Kidney glomerular epithelial cell (primary cell): ENCODE measurements at regions not wholly inside any gene's neighbourhood (a gene's known extent, or its start where the extent isn't known, plus 50 kb on each side); places are given as distances from the start of the nearest gene placed in this dataset.

ENCODE experiments used
- DNase-seq: peaks from one replicate; lab custom pipeline; 2025; lab: John Stamatoyannopoulos, UW

DNA sequence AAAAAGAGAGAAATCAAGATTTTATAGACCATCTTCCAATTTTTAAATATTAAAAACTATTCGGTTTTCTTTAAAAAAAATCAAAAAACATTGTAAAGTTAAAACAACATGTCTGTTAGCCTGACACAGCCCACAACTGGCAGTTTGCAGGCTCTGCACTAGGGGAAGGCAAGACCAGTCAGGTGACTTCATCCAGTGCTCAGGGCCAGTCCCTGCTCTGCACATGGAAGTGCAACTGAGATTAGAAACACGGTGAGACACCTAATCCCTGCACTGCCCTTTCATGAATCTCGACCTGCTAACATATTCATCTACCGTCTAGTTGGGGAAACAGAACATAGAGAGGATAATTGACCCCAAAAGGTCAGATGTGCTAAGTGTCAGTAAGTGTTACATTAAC lies 135.2 kb downstream of the BARD1 start:
- no peak for DNase-seq

DNA sequence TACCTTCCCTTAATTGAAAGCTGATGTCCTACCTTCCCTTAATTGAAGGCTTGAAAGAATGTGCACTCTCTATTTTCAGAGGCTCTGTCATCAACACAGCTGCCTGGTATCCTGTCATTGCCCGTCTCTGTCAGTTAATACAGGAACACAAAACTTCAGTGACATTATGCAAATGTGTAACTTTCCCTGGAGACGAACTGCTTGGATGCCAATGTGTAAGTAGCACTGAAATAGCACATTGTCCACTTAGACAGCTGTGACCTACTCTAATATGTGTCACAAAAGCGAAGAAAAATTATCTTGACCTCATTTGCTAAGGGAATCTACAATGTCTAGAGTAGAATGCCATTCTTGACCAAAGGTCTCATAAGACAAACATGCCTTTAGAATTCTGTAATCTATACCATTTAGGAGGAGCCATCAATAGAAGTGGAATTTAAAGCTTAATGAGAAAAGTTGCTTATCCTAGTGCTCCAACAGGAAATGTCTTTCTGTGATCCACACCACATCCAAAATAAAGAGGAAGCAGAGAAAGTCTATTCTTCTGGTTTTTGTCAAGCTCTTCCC lies 138.1 kb downstream of the BARD1 start:
- DNase-seq = no peak

DNA sequence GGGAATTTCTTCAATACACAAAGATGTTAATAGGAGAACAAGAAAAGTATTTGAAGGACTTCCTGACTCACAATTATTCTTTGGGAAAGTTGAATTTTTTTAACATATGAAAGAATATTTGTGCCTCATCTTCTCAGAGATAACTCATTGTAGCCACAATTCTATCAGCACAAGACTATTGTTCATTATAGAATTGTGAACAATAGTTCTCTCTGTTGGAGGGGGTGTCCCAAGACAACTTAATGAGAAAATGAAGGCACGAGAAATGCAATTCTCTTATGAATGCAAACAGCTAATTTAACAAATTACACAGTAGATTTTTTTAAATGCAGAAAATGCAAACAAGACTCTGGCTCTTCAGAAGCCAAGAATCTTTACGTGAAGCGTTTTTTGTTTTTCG lies 157.0 kb downstream of the BARD1 start:
- no peak for DNase-seq

DNA sequence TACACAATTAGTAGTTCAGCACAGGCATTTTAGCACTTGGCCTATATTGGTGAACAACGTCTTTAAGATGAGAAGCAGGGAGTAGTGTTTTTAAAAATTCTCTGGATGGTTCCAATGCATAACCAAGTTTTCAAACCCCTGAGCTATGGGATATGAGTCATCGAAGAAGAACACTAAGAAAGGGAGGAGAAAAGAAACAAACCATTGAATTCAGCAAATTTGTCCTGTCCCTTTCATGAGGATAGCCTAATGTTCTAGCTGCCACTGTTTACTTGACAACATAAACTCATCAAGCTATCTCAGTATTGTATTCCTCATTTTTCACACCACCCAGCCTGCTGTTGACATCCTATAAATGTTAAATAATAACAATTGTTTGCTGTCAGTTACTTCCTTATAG lies 158.0 kb downstream of the BARD1 start:
- no peak for DNase-seq

DNA sequence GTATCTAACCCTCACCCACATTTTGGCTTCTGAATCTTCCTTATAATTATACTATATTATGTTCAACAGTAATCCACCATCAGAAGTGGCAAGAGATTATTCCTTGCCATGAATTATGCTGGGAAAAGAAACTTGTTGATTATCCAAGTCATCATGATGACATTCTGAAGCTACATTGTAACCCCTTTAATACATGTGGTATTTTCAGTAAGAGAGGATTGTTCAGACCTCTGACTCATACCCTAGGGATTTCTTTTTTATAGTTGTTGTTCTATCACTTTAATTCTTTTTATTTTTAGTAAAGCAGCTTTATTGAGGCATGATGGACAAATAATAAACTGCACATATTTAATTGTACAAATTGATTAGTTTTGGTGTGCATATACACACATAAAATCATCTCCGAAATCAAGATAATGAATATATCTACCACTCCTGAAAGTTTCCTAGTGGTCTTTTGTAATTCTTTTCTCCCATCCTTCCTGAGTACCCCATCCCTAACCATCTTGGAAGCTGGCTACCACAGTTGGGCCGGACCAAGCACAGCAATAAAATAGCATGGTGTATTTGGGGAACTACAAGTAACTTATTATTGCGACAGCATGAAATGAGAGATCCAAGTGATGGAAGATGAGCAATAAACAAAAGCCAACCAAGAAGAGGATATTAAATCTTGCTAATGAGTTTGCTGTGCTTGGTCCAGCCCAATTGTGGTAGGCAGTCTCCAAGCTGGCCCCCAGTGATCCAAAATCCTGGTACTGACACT lies 159.9 kb downstream of the BARD1 start:
- DNase-seq = peak; percentile 50

DNA sequence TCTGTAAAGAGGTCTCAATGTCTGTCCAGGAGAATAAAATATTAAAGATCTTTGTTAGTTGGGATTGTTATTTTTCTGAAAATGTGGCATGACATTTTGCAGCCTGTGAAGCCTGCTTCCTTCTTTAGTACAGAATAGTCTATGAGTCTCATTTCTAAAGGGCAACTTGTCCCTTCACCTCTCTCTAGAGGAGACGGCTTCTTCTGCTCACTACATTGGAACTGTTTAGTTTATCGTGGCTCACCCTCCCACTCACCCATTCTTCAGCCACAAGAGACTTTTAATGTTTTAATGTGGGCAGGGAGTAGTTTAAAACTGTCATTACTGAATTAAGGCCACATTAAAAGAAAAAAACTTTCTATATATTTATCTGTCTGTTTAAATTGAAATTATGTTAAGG lies 161.0 kb downstream of the BARD1 start:
- DNase-seq = no peak

DNA sequence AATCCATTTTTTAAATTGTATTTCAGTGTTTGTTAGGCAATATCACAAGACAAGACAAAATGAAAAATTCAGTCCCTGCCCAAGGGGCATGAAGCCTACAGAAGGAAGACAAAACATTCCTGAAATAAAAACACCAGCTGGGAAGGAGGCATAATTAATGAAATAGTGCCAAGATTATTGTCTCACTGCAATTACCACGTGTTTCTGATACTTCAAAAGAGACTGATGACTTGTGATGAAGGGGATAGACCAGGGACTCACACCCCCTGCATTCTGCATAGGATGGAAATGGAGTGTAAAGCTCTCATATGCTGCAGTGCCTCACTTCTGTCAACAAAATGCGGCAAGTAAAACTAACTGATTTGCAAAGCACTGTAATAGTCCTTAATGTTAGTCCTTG lies 178.1 kb downstream of the BARD1 start:
- no peak for DNase-seq

DNA sequence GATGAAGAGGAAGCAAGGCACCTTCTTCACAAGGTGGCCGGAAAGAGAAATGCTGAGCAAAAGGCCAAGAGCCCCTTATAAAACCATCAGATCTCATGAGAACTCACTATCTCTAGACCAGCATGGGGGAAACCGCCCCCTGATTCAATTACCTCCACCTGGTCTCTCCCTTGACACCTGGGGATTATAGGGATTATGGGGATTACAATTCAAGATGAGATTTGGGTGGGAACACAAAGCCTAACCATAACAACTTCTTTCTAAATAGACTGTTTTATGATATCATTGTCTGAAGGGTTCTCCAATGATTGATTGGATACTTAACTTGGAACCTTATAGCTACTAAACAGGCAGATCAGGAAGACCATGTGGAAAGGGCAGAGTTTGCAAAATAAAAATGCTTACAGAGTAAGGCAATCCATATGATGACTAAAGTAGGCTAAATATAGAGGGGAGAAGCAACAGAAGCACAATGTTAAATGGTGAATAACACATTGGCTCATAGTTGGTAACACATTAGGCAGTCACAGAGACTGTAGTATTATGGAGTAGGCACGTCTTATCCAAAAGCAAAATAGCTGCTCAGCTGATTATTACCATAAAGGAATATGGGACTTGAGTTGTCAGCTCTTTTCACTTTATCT lies 179.0 kb downstream of the BARD1 start:
- no peak for DNase-seq

DNA sequence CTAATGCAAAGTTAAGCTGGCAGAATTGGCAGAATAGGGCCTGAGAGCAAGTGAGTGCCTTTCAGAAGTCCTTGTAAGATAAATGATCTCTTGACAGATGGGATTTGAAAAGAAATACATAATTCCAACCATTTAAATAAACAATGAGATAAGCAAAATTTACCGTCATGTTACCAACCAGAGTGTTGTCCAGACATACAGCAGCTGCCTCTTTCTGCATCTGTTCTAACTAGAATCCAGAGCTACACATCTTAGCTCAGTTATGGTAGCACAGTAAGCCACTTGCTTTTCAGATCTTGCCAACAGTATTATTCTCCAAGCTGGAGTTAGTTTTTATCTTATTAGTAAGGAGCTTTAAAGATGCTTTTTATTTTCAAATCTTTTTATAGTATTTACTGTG lies 179.6 kb downstream of the BARD1 start:
- no peak for DNase-seq
